HUDEP-2 (cell line): ENCODE measurements at regions not wholly inside any gene's neighbourhood (a gene's known extent, or its start where the extent isn't known, plus 50 kb on each side); places are given as distances from the start of the nearest gene placed in this dataset.

Experiments used
- DNase-seq, 76 experiments: peaks; one replicate each; lab custom pipeline; 2025; ENCODE audit not compliant: unreplicated experiment in 76 of 76; lab: John Stamatoyannopoulos, UW

DNA sequence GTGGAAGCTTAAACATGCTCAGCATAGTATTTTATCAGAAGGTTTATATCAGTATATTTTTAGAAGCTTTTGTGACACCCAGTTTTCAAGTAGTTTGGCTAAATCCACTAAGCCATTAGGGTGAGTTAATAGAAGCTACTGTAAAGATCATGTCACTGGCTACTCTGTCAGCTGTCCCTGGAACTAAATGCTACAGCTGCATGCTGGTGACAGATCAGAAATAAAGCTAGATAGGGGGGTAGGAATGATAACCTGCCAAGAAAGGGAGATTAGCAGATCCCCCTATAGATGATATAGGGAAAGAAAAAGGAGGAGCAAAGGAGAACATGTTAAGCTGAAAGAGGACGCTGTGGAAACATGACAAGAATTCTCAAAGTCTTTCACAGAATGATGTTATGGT, 363.2 kb downstream of the QKI start:
- DNase-seq = peak in 28 of 76 experiments; percentile 15 to 84 (median 54)

- peak in 74 of 76 experiments; percentile 50 to 99 (median 90) for DNase-seq
These were observed 362.6 kb downstream of the QKI start for GRCh38 chr6:163776906-163777686.

DNA sequence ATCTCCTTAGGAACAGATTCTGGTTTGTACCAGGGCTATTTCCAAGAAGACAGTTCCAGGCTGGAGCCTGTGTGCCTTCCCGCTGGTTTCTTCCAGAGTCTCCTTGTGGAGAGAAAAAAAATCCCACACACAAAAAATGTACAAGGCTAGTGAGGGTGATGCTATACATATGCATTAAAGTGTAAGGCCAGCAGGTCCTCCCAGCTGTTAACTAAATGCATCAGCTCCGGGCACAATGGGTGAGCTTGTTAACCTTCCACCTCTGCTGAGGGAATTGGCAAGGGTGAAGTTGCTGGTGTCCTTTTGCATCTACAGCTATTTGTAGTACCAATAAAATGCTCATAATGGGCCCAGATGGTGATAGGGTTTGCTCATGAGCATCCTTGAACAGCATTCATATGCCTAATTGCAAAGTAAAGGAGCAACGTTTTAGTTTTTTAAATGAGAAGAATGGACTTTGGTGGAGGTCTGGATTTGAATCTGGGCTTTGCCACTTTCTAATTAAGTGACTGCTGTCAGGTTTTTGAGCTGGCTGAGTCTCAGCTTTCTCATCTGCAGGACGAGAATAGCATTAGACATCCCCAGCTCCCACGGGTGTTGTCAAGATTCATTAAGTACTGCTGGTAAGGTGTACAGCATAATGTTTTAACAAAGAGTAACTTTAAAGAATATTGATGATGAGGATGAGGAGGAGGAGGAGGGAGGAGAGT, 361.8 kb downstream of the QKI start:
- peak in 3 of 76 experiments; percentile 16 to 57 (median 50) for DNase-seq

GRCh38 chr6:163775313-163775712, 360.8 kb downstream of the QKI start:
- DNase-seq = no peak

DNA sequence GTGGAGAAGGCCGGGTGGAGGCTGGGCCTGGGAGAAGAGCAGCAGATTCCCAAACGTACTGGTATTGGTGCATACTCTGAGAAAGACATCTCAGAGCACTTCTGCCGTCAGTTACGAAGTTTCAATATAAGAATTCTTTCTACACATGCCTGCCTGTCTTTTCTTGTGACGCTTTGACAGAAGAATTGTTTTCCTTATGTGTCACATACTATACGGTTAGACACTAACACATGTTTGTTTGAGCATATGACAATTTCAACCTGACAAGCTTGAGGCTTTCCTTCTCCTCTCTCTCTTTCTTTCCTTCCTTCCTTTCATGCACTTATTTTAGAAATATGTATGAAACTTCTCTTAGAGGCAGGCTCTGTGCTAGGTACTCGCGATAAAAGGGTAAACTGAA, 360.0 kb downstream of the QKI start:
- DNase-seq = no peak

GRCh38 chr6:163773646-163774045, 359.1 kb downstream of the QKI start:
- no peak for DNase-seq

GRCh38 chr6:163772701-163773100, 358.2 kb downstream of the QKI start:
- no peak for DNase-seq

DNA sequence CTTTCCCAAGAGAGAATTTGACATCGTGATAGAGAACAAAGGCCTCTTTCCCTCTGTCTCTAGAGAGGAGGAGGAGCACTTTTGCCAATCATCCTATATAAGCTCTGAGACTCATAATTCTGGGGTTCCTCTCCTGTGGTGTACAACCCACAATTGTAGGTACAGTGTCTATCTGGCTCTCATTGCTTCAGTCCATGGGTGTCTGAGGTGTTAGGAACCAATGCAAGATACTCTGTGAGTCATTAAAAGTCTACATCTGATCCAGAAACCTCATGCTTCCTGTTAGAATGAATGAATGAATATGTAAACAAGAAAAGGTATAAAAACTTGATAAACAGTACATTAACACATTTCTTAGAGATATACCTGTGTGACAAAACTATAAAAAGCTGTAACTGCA, 356.7 kb downstream of the QKI start:
- no peak for DNase-seq

GRCh38 chr6:163768905-163769304, 354.4 kb downstream of the QKI start:
- no peak for DNase-seq

GRCh38 chr6:163766936-163767335, 352.4 kb downstream of the QKI start:
- DNase-seq = no peak

DNA sequence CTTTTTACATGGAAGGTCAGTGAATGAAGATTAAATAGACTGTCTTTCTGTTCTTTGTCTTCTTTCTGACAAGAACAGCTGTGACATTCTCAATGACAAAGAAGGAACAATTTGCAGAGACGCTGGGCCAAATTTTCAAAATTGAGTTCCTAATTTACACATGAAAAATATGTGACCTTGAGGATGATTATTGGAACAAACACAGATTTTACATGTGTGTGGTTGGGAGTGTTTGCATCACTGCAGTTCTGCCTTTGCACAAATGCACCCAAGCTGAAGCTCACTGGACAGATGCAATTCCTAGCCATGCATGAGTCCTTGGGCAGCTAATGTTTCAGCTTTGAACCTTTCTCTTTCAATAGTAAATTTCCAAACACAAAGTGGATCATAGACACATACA, 350.8 kb downstream of the QKI start:
- DNase-seq = no peak

DNA sequence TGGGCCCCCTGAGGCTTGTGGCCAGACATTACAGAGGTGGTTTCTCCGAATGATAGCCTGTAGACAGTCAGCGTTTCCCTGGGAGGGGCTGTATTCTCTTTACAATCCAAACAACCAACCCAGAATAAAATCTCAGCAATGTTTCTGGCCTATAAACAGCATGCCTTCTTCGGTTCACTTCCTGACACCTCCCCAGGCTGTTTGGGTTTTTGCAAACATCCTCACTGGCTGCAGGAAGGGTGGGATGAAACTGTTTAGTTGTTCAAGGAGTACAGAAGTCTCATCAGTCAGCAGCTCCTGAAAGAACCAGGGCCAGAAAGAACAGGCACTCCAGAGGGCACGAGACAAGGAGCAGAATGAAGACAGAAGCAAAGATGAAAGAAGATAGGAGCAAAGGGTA, 350.0 kb downstream of the QKI start:
- DNase-seq = no peak

GRCh38 chr6:163761481-163761880, 347.0 kb downstream of the QKI start:
- no peak for DNase-seq

GRCh38 chr6:163760860-163761259, 346.3 kb downstream of the QKI start:
- no peak for DNase-seq

GRCh38 chr6:163759542-163759941, 345.0 kb downstream of the QKI start:
- DNase-seq = no peak

- DNase-seq = no peak
These were observed 343.0 kb downstream of the QKI start for GRCh38 chr6:163757520-163757919.

DNA sequence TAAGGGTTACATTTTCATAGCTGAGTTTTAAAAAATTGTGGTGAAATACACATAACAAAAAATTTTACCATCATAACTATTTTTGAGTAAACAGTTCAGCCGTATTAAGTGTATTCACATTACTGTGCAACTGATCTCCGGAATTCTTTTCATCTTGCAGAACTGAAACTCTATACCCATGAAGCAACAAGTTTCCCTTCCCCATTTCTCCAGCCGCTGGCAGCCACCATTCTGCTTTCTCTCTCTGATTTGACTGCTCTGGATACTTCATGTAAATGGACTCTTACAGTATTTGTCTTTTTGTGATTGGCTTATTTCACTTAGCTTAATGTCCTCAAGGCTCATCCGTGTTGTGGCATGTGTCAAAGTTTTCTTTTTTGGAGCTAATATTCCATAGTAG, 341.6 kb downstream of the QKI start:
- DNase-seq = no peak

- DNase-seq = no peak
These were observed 340.3 kb downstream of the QKI start for GRCh38 chr6:163754866-163755265.

DNA sequence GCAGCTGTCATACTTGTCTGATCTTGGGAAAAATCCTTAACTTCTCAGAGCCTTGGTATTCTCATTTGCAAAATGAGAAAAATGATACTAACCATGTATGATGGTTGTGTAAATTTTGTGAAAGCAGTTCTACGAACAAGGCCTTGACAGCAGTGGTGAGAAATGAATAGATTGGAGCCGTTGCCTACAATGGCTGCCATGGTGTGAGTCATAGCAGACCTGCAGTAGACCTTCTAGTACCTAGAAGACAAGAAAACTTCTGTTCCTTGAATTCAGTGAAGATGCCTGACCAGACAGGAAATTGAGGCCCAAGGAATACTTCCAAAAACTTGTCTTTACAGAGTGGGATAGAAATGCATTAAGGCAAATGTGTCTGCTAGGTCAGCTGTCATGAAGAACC, 338.9 kb downstream of the QKI start:
- no peak for DNase-seq

DNA sequence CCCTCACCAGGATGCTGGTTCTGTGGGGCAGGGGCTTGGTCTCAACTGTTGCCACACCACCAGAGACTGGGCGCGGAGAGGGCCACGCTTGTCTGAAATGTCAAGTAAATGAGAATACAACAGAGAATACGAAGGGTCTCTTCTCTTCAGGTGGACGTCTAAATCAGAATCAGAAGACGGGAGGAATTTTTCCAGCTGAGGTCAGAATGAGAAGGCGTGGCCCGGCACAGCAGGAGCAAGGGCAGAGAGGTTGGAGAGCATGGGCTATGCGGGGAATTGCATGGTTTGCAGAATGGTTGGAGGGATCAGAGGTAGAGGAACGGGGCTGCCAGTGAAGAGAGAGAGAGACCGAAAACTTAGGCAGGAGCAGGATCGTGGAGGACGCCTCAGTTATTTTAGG, 337.9 kb downstream of the QKI start:
- no peak for DNase-seq

DNA sequence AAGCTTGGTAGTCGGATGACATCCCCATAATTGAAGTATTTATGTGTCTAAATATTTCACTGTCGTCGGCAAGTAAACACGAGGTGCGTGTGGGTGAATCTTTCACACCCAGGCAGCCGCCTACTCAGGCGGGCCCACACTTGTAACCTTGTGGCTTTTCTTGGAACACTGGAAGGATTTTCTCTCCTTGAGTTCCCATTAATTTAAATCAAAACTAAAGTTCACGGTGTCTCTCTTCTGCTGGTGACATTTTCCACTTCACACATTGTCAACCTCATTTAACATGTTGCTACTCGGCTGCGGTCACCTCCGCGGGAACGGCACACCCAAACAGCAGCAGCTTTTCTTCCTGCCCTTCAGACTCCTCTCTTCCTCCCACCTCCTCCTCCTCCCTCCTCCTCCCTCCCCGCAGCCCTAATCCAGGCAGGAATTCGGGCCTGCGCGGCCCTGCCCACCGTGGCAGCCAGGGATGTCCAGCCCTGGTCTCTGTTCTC, 336.6 kb downstream of the QKI start:
- DNase-seq = peak in 2 of 76 experiments; percentile 16 to 18

GRCh38 chr6:163750431-163751031, 336.0 kb downstream of the QKI start:
- DNase-seq = no peak
